ENCODE measurements at regions not wholly inside any gene's neighbourhood (a gene's known extent, or its start where the extent isn't known, plus 50 kb on each side); places are given as distances from the start of the nearest gene placed in this dataset.
"Not testable (repeated sequence)": the region's sequence is repeated elsewhere in the genome, so short reads cannot be mapped to it uniquely, and the experiment has no call there.

DNA sequence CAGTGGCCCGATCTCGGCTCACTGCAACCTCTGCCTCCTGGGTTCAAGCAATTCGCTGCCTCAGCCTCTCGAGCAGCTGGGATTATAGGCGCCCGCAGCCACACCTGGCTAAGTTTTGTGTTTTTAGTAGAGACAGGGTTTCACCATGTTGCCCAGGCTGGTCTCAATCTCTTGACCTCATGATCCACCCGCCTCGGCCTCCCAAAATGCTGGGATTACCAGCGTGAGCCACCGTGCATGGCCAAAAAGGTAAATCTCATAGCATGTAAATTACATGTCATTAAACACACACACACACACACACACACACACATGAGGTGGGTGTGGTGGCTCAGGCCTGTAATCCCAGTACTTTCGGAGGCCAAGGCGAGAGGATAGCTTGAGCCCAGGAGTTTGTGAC lies 53.7 kb upstream of the SEPTIN5 start:
- H2AK5ac ChIP-seq (ENCODE audit: low read depth, low read length); H4K91ac ChIP-seq (replicated peaks; ENCODE audit: insufficient read length, low read length); H3K4me2 ChIP-seq (ENCODE audit: insufficient read depth in 1 of 2, low read depth in 2 of 2, low read length in 2 of 2); H3K27me3 ChIP-seq (replicated peaks in 1 of 4; ENCODE audit: control insufficient read depth in 3 of 4, extremely low read depth in 1 of 4, insufficient read depth in 3 of 4, low read length in 3 of 4); H3K56ac ChIP-seq (replicated peaks; ENCODE audit: insufficient read length, low read depth, low read length); H3K14ac ChIP-seq (ENCODE audit: insufficient read length); H2BK15ac ChIP-seq (ENCODE audit: low read length); DNase-seq (ENCODE audit: low read depth in 1 of 2, low spot score in 2 of 2); H3K27ac ChIP-seq (ENCODE audit: low read depth, low read length); H3K9me3 ChIP-seq (ENCODE audit: insufficient read depth in 2 of 2, low read depth in 1 of 2, low read length in 1 of 2); H2AFZ ChIP-seq (ENCODE audit: low read length); H3K23me2 ChIP-seq (ENCODE audit: low read depth, low read length); H3K4me1 ChIP-seq (replicated peaks in 1 of 4; ENCODE audit: control insufficient read depth in 3 of 4, insufficient read depth in 4 of 4, low read length in 3 of 4); H3K79me2 ChIP-seq (ENCODE audit: control insufficient read depth in 1 of 2, insufficient read depth in 2 of 2, low read length in 2 of 2); FAIRE-seq; H3K4me3 ChIP-seq (ENCODE audit: extremely low read depth in 1 of 4, insufficient read depth in 2 of 4, low read depth in 3 of 4, low read length in 4 of 4); H4K20me1 ChIP-seq (replicated peaks in 1 of 2; ENCODE audit: control insufficient read depth in 1 of 2, insufficient read depth in 2 of 2, low read length in 2 of 2); H3K18ac ChIP-seq (ENCODE audit: extremely low read depth, low read length); H3K23ac ChIP-seq (ENCODE audit: insufficient read length); H2BK20ac ChIP-seq (ENCODE audit: low read length); H2BK120ac ChIP-seq (replicated peaks; ENCODE audit: low read depth, low read length); H3K9ac ChIP-seq (replicated peaks in 1 of 4; ENCODE audit: extremely low read depth in 1 of 4, low read depth in 3 of 4, low read length in 3 of 4); H2BK12ac ChIP-seq (ENCODE audit: low read depth, low read length); H3K4ac ChIP-seq (replicated peaks; ENCODE audit: insufficient read length, low read depth, low read length); H3K79me1 ChIP-seq (ENCODE audit: low read depth, low read length); H2BK5ac ChIP-seq (ENCODE audit: low read depth, low read length); POLR2A ChIA-PET (ENCODE audit: partially characterized antibody); H4K5ac ChIP-seq (ENCODE audit: insufficient read length, low read depth, low read length); H3K36me3 ChIP-seq (ENCODE audit: control insufficient read depth in 2 of 4, insufficient read depth in 4 of 4, low read length in 3 of 4); H4K8ac ChIP-seq (ENCODE audit: extremely low read depth, insufficient read depth, low read length): not testable (repeated sequence)
- WGBS, 2 experiments (ENCODE audit: extremely low coverage in 1 of 2, insufficient coverage in 1 of 2, insufficient read length in 1 of 2, insufficient replicate concordance in 2 of 2, low coverage in 1 of 2, low lambda C conversion rate in 2 of 2, missing lambda C conversion rate in 1 of 2), result 87% methylated on average over 12 of the region's 12 CpGs; no CpG with 5 or more reads in 1 of the 2 experiments
- CTCF ChIA-PET (ENCODE audit: partially characterized antibody), result interaction anchor here (0.6 to 1.3 kb wide), 4 partner anchors 16 to 86 kb away, joined by 3 to 5 read pairs (median 3); no protein-coding TSS in a partner anchor

All from H1 (cell line).